GM23338 (cell line): ENCODE measurements at regions not wholly inside any gene's neighbourhood (a gene's known extent, or its start where the extent isn't known, plus 50 kb on each side); places are given as distances from the start of the nearest gene placed in this dataset.
A peak's percentile ranks its signal among the peaks of the same experiment; 100 is the strongest.

Source experiments
- ATAC-seq: fragments of 200-7000 bp; cut with Tn5 transposase; 3 replicates; pipeline ENCODE4 v1.9.1; 2020
- DNase-seq: peaks from one replicate; pipeline ENCODE4 v3.0.0-alpha.2; 2015; ENCODE audit warnings: low spot score
- H2AFZ ChIP-seq: fragments of 200-600 bp; sonication (generic); 2 replicates; pipeline ENCODE4 v1.8.0; 2016; ENCODE audit warnings: antibody characterized with exemption, mild to moderate bottlenecking, moderate library complexity
- H3F3A ChIP-seq: fragments of 200-600 bp; sonication (generic); replicated peaks from 2 replicates; pipeline ENCODE4 v1.8.0; 2017; ENCODE audit warnings: antibody characterized with exemption, mixed run types, low read depth
- H3K27ac ChIP-seq: fragments of 200-600 bp; sonication (generic); 2 replicates; pipeline ENCODE4 v1.6.1; 2016; ENCODE audit warnings: low read depth
- H3K27me3 ChIP-seq: fragments of 200-600 bp; sonication (generic); 2 replicates; pipeline ENCODE4 v1.8.0; 2016; ENCODE audit warnings: mild to moderate bottlenecking, mixed run types, moderate library complexity; ENCODE audit not compliant: insufficient read depth
- H3K36me3 ChIP-seq: fragments of 200-600 bp; sonication (generic); 2 replicates; pipeline ENCODE4 v1.8.0; 2016; ENCODE audit warnings: mild to moderate bottlenecking; ENCODE audit not compliant: insufficient read depth
- H3K4me1 ChIP-seq: fragments of 200-600 bp; sonication (generic); 2 replicates; pipeline ENCODE4 v1.8.0; 2016; ENCODE audit warnings: mild to moderate bottlenecking, moderate library complexity; ENCODE audit not compliant: insufficient read depth
- H3K4me2 ChIP-seq: fragments of 200-600 bp; sonication (generic); 2 replicates; pipeline ENCODE4 v1.7.1; 2017; ENCODE audit warnings: mixed run types
- H3K4me3 ChIP-seq: fragments of 200-600 bp; sonication (generic); 2 replicates; pipeline ENCODE4 v1.6.1; 2016; ENCODE audit warnings: mixed run types
- H3K79me2 ChIP-seq: fragments of 200-600 bp; sonication (generic); replicated peaks from 2 replicates; pipeline ENCODE4 v1.8.0; 2017; ENCODE audit warnings: mild to moderate bottlenecking; ENCODE audit not compliant: insufficient read depth
- H3K9me2 ChIP-seq: fragments of 200-600 bp; sonication (generic); 2 replicates; pipeline ENCODE4 v1.8.0; 2017; ENCODE audit not compliant: insufficient read depth
- H4K20me1 ChIP-seq: fragments of 200-600 bp; sonication (generic); replicated peaks from 2 replicates; pipeline ENCODE4 v1.8.0; 2017; ENCODE audit warnings: mild to moderate bottlenecking; ENCODE audit not compliant: insufficient read depth
- H3K27ac Mint-ChIP-seq: 2 replicates; pipeline ENCODE4 v1.8.0; 2020; ENCODE audit warnings: inconsistent platforms, mild to moderate bottlenecking, moderate library complexity, mixed read lengths
- H3K27me3 Mint-ChIP-seq: 3 replicates; pipeline ENCODE4 v1.8.0; 2022; ENCODE audit warnings: low read depth, mild to moderate bottlenecking, moderate library complexity, mixed read lengths, inconsistent platforms; ENCODE audit not compliant: insufficient read depth, poor library complexity
- H3K36me3 Mint-ChIP-seq: 3 replicates; pipeline ENCODE4 v1.8.0; 2021; ENCODE audit warnings: low read depth, mild to moderate bottlenecking, inconsistent platforms, moderate library complexity, mixed read lengths
- H3K4me1 Mint-ChIP-seq: 3 replicates; pipeline ENCODE4 v1.8.0; 2020; ENCODE audit warnings: mild to moderate bottlenecking, inconsistent platforms, mixed read lengths
- H3K4me3 Mint-ChIP-seq: 3 replicates; pipeline ENCODE4 v1.8.0; 2021; ENCODE audit warnings: moderate library complexity, mild to moderate bottlenecking, inconsistent platforms, mixed read lengths
- H3K9me3 Mint-ChIP-seq: 3 replicates; pipeline ENCODE4 v1.8.0; 2020; ENCODE audit warnings: moderate library complexity, mild to moderate bottlenecking, inconsistent platforms, mixed read lengths
- CTCF ChIP-seq, 2 experiments: fragments of 200-600 bp in 1 of 2; sonication (generic) in 1 of 2; conservative IDR thresholded peaks; 2 replicates each; pipeline versions ENCODE4 v1.5.1 to v1.6.1; 2016 to 2017; ENCODE audit warnings: antibody characterized with exemption in 2 of 2, low read depth in 2 of 2, mild to moderate bottlenecking in 2 of 2, moderate library complexity in 1 of 2
- JUNB ChIP-seq: IDR thresholded peaks from one replicate; pipeline ENCODE4 v1.6.1; 2016; ENCODE audit warnings: antibody characterized with exemption; ENCODE audit not compliant: unreplicated experiment
- NANOG ChIP-seq: IDR thresholded peaks from 2 replicates; pipeline ENCODE4 v1.6.1; 2016; ENCODE audit warnings: antibody characterized with exemption, borderline replicate concordance
- STAT1 ChIP-seq: IDR thresholded peaks from one replicate; pipeline ENCODE4 v1.6.1; 2016; ENCODE audit warnings: antibody characterized with exemption; ENCODE audit not compliant: unreplicated experiment
- ZNF462 ChIP-seq: fragments of 250-450 bp; sonication (Bioruptor Pico); IDR thresholded peaks from 2 replicates; pipeline ENCODE4 v1.5.0; 2020; ENCODE audit warnings: mild to moderate bottlenecking, moderate library complexity

GRCh38 chr13:24099490-24099889 is 61.0 kb upstream of the SPATA13 start (continued):
- TF ChIP-seq ZNF462 (no peak), CTCF (conservative IDR thresholded peaks at IDR 0.05; ENCODE audit: low read depth in 2 of 2) (no peak), JUNB (no peak), NANOG (no peak), STAT1 (no peak)

- peak overlapping the region; percentile 5; the same call in 1 of the 2 replicates for H2AFZ ChIP-seq
- H3K4me3 ChIP-seq = no peak overlapping the region
- no peaks in the 10 kb centered on the region for H4K20me1 ChIP-seq
- Mint-ChIP-seq H3K4me1 (peaks cover 19% of the 10 kb centered on the region), H3K4me3 (no peak overlapping the region), H3K9me3 (no peaks in the 10 kb centered on the region), H3K27me3 (peaks cover 3% of the 10 kb centered on the region), H3K27ac (no peak overlapping the region), H3K36me3 (no peaks in the 10 kb centered on the region)
- DNase-seq = no peak
- H3K79me2 ChIP-seq = no peaks in the 10 kb centered on the region
- H3K27me3 ChIP-seq = no peaks in the 10 kb centered on the region
- ATAC-seq = no peak
- no peaks in the 10 kb centered on the region for H3K9me2 ChIP-seq
- H3K4me1 ChIP-seq = peaks cover 5% of the 10 kb centered on the region; the same call in 1 of the 2 replicates
- H3K4me2 ChIP-seq = no peak overlapping the region
- H3K36me3 ChIP-seq = no peaks in the 10 kb centered on the region
- H3K27ac ChIP-seq = no peak overlapping the region
- no peaks in the 10 kb centered on the region for H3F3A ChIP-seq
- no peak for TF ChIP-seq ZNF462
Measured at GRCh38 chr13:24100188-24100587, 60.3 kb upstream of the SPATA13 start.
